ENCODE measurements at regions not wholly inside any gene's neighbourhood (a gene's known extent, or its start where the extent isn't known, plus 50 kb on each side); places are given as distances from the start of the nearest gene placed in this dataset.
"Not testable (repeated sequence)": the region's sequence is repeated elsewhere in the genome, so short reads cannot be mapped to it uniquely, and the experiment has no call there.

DNA sequence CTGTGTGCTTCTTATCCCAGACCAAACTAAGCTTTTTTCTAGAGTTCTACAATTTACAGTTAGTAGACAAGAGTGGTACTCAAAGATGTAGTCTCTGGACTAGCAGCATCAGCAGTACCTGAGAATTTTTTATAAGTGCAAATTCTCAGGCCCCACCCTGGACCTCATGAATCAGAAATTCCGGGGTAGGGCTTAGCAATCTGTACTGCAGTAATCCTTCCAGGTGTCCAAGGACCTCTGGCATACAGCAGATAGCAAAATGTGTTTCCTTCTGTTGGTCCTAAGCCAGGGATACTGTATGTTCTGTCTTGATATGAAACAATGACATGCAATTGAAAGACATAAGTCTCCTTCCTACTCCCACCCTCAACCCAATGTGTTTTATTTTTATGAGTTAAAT is 194.3 kb downstream of the MSX2 start:
- no peak overlapping the region for H3K4me3 ChIP-seq (ENCODE audit: low read depth, low read length)
- TF ChIP-seq, protein P1, sequence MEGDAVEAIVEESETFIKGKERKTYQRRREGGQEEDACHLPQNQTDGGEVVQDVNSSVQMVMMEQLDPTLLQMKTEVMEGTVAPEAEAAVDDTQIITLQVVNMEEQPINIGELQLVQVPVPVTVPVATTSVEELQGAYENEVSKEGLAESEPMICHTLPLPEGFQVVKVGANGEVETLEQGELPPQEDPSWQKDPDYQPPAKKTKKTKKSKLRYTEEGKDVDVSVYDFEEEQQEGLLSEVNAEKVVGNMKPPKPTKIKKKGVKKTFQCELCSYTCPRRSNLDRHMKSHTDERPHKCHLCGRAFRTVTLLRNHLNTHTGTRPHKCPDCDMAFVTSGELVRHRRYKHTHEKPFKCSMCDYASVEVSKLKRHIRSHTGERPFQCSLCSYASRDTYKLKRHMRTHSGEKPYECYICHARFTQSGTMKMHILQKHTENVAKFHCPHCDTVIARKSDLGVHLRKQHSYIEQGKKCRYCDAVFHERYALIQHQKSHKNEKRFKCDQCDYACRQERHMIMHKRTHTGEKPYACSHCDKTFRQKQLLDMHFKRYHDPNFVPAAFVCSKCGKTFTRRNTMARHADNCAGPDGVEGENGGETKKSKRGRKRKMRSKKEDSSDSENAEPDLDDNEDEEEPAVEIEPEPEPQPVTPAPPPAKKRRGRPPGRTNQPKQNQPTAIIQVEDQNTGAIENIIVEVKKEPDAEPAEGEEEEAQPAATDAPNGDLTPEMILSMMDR (IDR thresholded peaks at IDR 0.05; ENCODE audit: low read depth, low read length) = no peak

DNA sequence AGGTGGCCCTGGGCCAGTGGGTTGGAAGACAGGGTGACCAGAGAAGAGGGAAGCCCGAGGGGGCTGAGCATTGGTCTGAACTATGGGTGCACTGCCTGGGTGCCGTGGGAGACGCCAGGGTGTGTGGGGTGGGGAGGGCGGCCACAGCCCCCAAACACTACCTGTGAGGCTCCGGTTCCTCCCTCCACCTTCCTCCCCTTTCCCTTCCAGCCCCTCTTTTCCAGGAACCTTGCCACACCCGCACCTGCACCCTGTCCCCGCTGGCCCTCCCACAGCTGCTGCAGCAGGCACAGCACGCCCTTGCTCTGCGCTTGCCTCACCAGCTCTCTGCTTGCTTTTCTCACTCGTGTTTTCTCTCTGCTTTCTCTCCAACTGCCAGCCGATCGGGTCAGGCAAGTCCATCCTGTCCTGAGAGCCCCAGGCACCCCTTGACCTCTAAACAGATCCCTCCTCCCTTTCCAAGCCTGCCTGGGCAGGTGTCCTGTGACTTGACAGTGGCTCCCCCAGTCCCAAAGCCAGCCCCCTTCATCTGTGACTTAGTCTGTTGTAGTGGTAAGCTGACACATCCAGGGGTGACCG is 193.7 kb downstream of the MSX2 start:
- no peak overlapping the region for H3K4me3 ChIP-seq (ENCODE audit: low read depth, low read length)
- TF ChIP-seq, protein P1 (IDR thresholded peaks at IDR 0.05; ENCODE audit: low read depth, low read length) = no peak

DNA sequence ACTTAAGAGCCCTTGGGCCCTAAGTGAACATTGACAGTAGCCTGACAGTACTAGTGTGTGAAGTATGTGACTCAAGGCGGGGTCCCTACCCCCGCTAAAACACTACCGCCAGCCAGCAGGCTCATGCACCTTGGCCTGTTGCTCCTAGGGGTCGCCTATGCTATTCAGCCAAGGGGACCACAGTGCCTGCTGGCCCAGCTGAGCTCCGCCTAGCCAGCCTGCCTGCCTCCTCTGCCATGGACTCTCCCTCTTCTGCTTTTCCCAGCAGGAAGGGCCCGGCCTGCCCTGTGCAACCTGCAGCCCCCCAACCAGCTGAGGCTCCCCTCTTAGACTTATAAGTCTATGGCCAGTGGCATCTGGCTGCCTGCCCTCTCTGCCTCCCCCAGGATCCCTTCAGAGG is 193.1 kb downstream of the MSX2 start:
- not testable (repeated sequence) for H3K4me3 ChIP-seq (ENCODE audit: low read depth, low read length)

DNA sequence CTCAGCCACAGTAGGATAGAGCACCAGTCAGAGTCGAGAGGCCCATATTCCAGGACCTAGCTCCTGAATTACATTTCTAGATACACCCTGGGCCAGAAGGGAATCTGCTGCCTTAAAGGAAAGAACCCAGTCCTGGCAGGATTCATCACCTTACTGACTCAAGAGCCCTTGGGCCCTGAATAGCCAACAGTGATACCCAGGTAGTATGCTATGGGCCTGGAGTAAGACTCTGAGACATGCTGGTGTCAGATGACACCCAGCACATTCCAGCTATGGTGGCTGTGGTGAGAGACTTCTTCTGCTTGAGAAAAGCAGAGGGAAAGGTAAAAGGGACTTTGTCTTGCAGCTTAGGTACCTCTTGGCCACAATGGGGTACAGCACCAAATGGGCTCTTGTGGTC is 192.5 kb downstream of the MSX2 start:
- H3K4me3 ChIP-seq (ENCODE audit: low read depth, low read length) = not testable (repeated sequence)

DNA sequence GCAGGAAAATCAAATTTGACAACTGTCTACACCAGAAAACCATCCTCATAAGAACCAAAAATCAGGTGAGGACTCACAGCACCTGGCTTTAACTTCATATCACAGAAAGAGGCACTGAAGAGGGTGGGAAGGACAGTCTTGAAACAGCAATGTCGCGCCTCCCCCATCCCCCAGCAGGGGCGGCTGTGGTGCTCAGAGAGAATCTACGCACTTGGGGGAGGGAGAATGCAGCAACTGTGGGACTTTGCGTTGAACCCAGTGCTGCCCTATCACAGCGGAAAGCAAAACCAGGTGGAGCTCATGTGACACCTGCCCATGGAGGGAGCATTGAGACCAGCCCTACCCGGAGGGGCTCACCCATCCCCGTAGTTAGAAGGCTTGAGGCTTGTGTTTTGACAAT is 191.8 kb downstream of the MSX2 start:
- no peak overlapping the region for H3K4me3 ChIP-seq (ENCODE audit: low read depth, low read length)
- TF ChIP-seq, protein P1 (IDR thresholded peaks at IDR 0.05; ENCODE audit: low read depth, low read length) = no peak

DNA sequence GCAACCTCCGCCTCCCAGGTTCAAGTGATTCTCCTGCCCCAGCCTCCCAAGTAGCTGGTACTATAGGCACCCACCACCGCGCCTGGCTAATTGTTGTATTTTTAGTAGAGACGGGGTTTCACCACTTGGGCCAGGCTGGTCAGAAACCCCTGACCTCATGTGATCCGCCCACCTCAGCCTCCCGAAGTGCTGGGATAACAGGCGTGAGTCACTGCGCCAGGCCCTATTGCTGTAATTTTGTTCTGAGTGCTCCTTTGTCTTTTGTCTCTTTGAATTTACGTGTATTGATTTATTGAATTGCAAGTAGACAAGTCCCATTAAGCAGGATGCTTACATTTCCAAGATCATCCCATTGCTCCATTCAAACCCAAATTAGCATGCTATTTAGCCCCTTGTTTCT is 186.7 kb downstream of the MSX2 start:
- TF ChIP-seq, protein P1 (IDR thresholded peaks at IDR 0.05; ENCODE audit: low read depth, low read length) = no peak
- no peak overlapping the region for H3K4me3 ChIP-seq (ENCODE audit: low read depth, low read length)

DNA sequence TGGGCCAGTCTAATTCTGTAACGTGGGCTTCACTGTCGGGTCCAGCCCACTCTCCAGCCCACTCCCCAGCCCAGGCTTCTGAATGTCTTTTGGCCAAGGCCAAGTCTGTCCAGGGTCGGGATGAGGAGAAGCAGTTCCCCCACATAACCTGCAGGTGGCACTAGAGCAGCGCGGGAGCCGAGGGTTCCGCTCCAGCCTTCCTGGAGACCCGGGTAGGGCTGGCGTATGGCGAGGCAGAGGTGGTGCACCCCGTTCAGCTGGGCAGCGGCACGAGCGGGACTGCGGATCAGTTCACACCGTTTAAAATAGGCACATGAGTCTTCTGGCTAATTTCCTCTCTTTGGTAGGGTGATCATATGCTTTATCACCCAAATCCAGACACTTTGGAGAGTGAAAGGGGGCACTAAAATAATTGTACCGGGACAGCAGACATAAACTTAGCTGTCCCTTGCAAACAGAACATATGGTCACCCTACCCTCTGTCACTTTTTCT is 185.9 kb downstream of the MSX2 start:
- no peak overlapping the region for H3K4me3 ChIP-seq (ENCODE audit: low read depth, low read length)
- TF ChIP-seq, protein P1 (IDR thresholded peaks at IDR 0.05; ENCODE audit: low read depth, low read length) = peak; percentile 90

DNA sequence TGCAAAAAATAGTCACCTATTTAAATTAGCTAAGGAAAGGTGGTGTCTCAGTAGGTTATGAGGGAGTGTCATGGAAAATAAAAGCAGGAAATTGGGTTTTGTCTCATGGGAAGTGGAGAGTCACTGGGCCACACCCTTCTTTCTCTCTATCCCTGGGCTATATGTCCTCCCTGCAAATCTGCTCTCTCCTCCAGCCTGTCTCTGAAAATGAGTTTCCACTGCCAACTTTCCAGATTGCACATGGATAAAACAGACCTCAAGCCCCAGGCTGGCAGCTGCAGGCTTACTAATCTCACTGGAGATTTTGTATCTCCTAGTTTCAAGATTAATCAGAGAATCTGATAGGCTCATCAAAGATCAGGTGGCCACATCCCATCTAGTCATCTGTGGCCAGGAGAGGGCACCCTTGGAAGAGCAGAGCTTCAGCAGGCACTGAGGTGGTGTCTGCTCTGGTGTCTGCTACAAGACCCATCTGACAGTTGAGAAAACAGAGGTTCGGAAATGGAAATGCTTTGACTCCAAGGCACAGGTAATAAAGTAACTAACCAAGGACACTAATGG is 178.9 kb downstream of the MSX2 start:
- TF ChIP-seq, protein P1 (IDR thresholded peaks at IDR 0.05; ENCODE audit: low read depth, low read length) = no peak
- H3K4me3 ChIP-seq (ENCODE audit: low read depth, low read length) = no peak overlapping the region
